GM12892 (cell line): ENCODE measurements at regions not wholly inside any gene's neighbourhood (a gene's known extent, or its start where the extent isn't known, plus 50 kb on each side); places are given as distances from the start of the nearest gene placed in this dataset.
"Not testable (repeated sequence)": the region's sequence is repeated elsewhere in the genome, so short reads cannot be mapped to it uniquely, and the experiment has no call there.

Experiments
- DNase-seq: peaks from one replicate; pipeline ENCODE4 v3.0.0; 2011; ENCODE audit not compliant: insufficient read length
- FAIRE-seq: peaks from 2 replicates; lab custom pipeline; 2011; peaks lifted over from hg19 to GRCh38; lab: Jason Lieb, UNC
- POLR2A ChIP-seq: IDR thresholded peaks from 2 replicates; pipeline ENCODE4 v1.6.1; 2011; ENCODE audit warnings: low read depth, low read length, control low read depth
- POLR2AphosphoS5 ChIP-seq: IDR thresholded peaks from 2 replicates; pipeline ENCODE4 v1.6.1; 2011; ENCODE audit warnings: low read depth, low read length, control low read depth
- TAF1 ChIP-seq: IDR thresholded peaks from 2 replicates; pipeline ENCODE4 v1.6.1; 2011; ENCODE audit warnings: low read depth, mild to moderate bottlenecking, control low read depth, low read length, borderline replicate concordance

- DNase-seq (no peak), FAIRE-seq (no peak)
- TF ChIP-seq TAF1, result no peak
- no peak for TF ChIP-seq POLR2AphosphoS5
- no peak for TF ChIP-seq POLR2A
Observed at GRCh38 chr3:176856721-176857120, 340.6 kb downstream of the TBL1XR1 start.

- DNase-seq (no peak), FAIRE-seq (no peak)
- no peak for TF ChIP-seq POLR2A
- no peak for TF ChIP-seq TAF1
- TF ChIP-seq POLR2AphosphoS5, result no peak
Observed at GRCh38 chr3:176855901-176856486, 341.3 kb downstream of the TBL1XR1 start.

- no peak for FAIRE-seq
- no peak for DNase-seq
- no peak for TF ChIP-seq POLR2AphosphoS5
- no peak for TF ChIP-seq POLR2A
- no peak for TF ChIP-seq TAF1
Observed at GRCh38 chr3:176855213-176855612, 342.1 kb downstream of the TBL1XR1 start.

- FAIRE-seq (no peak), DNase-seq (no peak)
- TF ChIP-seq TAF1 (no peak), POLR2AphosphoS5 (no peak), POLR2A (no peak)
Observed at GRCh38 chr3:176850498-176850897, 346.8 kb downstream of the TBL1XR1 start.

- FAIRE-seq, result no peak
- TF ChIP-seq POLR2A (no peak), POLR2AphosphoS5 (no peak), TAF1 (no peak)
- no peak for DNase-seq
Observed at GRCh38 chr3:176848431-176849214, 348.7 kb downstream of the TBL1XR1 start.

GRCh38 chr3:176842914-176843313 lies 354.4 kb downstream of the TBL1XR1 start:
- no peak for FAIRE-seq
- no peak for TF ChIP-seq POLR2A
- TF ChIP-seq TAF1, result no peak
- no peak for TF ChIP-seq POLR2AphosphoS5
- DNase-seq, result no peak

GRCh38 chr3:176840641-176841286 lies 356.5 kb downstream of the TBL1XR1 start:
- FAIRE-seq (no peak), DNase-seq (no peak)
- TF ChIP-seq POLR2AphosphoS5, result no peak
- TF ChIP-seq TAF1, result no peak
- TF ChIP-seq POLR2A, result no peak

GRCh38 chr3:176839901-176840300 lies 357.4 kb downstream of the TBL1XR1 start:
- DNase-seq, result no peak
- FAIRE-seq, result no peak
- TF ChIP-seq POLR2A (no peak), POLR2AphosphoS5 (no peak), TAF1 (no peak)

GRCh38 chr3:176839466-176839865 lies 357.8 kb downstream of the TBL1XR1 start:
- DNase-seq (no peak), FAIRE-seq (no peak)
- TF ChIP-seq TAF1 (no peak), POLR2A (no peak), POLR2AphosphoS5 (no peak)

GRCh38 chr3:176827244-176827643 lies 370.0 kb downstream of the TBL1XR1 start:
- FAIRE-seq, DNase-seq: not testable (repeated sequence)

- FAIRE-seq, result no peak
- TF ChIP-seq TAF1 (no peak), POLR2A (no peak), POLR2AphosphoS5 (no peak)
- DNase-seq, result no peak
Observed at GRCh38 chr3:176824811-176825210, 372.5 kb downstream of the TBL1XR1 start.
